Skeletal muscle tissue (tissue), 4 donors: ENCODE measurements at regions not wholly inside any gene's neighbourhood (a gene's known extent, or its start where the extent isn't known, plus 50 kb on each side); places are given as distances from the start of the nearest gene placed in this dataset. TPM values are rescaled to one million over a fixed set of nuclear protein-coding genes. Genes with fewer than 3 reads are reported as not detected.

Experiments
- H3K27ac ChIP-seq: one replicate; pipeline ENCODE4 v1.7.0; 2013; ENCODE audit warnings: mild to moderate bottlenecking, low read depth, low read length, inconsistent platforms
- H3K27me3 ChIP-seq, 3 donors: one replicate each; pipeline ENCODE4 v1.7.0; 2013; ENCODE audit warnings: low read length in 3 of 3; ENCODE audit not compliant: control insufficient read depth in 3 of 3, insufficient read depth in 3 of 3
- H3K36me3 ChIP-seq, 3 donors: one replicate each; pipeline ENCODE4 v1.7.0; 2013; ENCODE audit warnings: low read length in 3 of 3; ENCODE audit not compliant: control insufficient read depth in 3 of 3, insufficient read depth in 3 of 3
- H3K4me1 ChIP-seq, 3 donors: one replicate each; pipeline ENCODE4 v1.7.0; 2013; ENCODE audit warnings: low read length in 3 of 3, mild to moderate bottlenecking in 3 of 3; ENCODE audit not compliant: control insufficient read depth in 3 of 3, insufficient read depth in 3 of 3
- H3K4me3 ChIP-seq, 3 donors: one replicate each; pipeline ENCODE4 v1.7.0; 2013; ENCODE audit warnings: low read length in 3 of 3
- H3K9ac ChIP-seq, 3 donors: one replicate each; pipeline ENCODE4 v1.7.0; 2013; ENCODE audit warnings: low read length in 3 of 3, mild to moderate bottlenecking in 3 of 3, moderate library complexity in 2 of 3, low read depth in 1 of 3
- H3K9me3 ChIP-seq, 3 donors: one replicate each; pipeline ENCODE4 v1.7.0; 2013; ENCODE audit warnings: low read length in 3 of 3; ENCODE audit not compliant: control insufficient read depth in 3 of 3
- small RNA-seq: library from RNA; depleted of rRNA; stranded (forward); fragments of <200 nt; gene quantifications from one replicate; pipeline ENCODE3, GENCODE V24; 2014
- donor health status: Osteomylitis.

- Histone ChIP-seq H3K27ac (no peak overlapping the region), H3K36me3 (no peaks in the 10 kb centered on the region), H3K4me1 (no peaks in the 10 kb centered on the region), H3K9ac (no peak overlapping the region), H3K9me3 (peaks cover 0 to 2% (median 0%) of the 10 kb centered on the region in 3 donors), H3K27me3 (no peaks in the 10 kb centered on the region), H3K4me3 (no peak overlapping the region)
These were observed 65.6 kb upstream of the HTR2A start for GRCh38 chr13:46962281-46962941.

- H3K27ac ChIP-seq: no peak overlapping the region
- no peak overlapping the region for H3K9ac ChIP-seq
- H3K4me1 ChIP-seq: no peaks in the 10 kb centered on the region
- H3K4me3 ChIP-seq: no peak overlapping the region
- peaks cover 0 to 2% (median 0%) of the 10 kb centered on the region in 3 donors for H3K9me3 ChIP-seq
- no peaks in the 10 kb centered on the region for H3K27me3 ChIP-seq
- H3K36me3 ChIP-seq: no peaks in the 10 kb centered on the region
These were observed 64.9 kb upstream of the HTR2A start for GRCh38 chr13:46961719-46962118.

GRCh38 chr13:46953941-46954340 lies 57.1 kb upstream of the HTR2A start:
- H3K27ac ChIP-seq: no peak overlapping the region
- H3K4me1 ChIP-seq: no peaks in the 10 kb centered on the region
- no peaks in the 10 kb centered on the region for H3K36me3 ChIP-seq
- H3K27me3 ChIP-seq: no peaks in the 10 kb centered on the region
- no peak overlapping the region for H3K9ac ChIP-seq
- H3K4me3 ChIP-seq: no peak overlapping the region
- no peaks in the 10 kb centered on the region for H3K9me3 ChIP-seq

GRCh38 chr13:46953331-46953730 lies 56.5 kb upstream of the HTR2A start:
- Histone ChIP-seq H3K9ac (no peak overlapping the region), H3K36me3 (no peaks in the 10 kb centered on the region), H3K27ac (no peak overlapping the region)

GRCh38 chr13:46951516-46951915 lies 54.7 kb upstream of the HTR2A start:
- no peak overlapping the region for H3K4me3 ChIP-seq
- H3K9me3 ChIP-seq: no peaks in the 10 kb centered on the region
- H3K9ac ChIP-seq: no peak overlapping the region
- no peaks in the 10 kb centered on the region for H3K4me1 ChIP-seq
- H3K36me3 ChIP-seq: no peaks in the 10 kb centered on the region
- H3K27ac ChIP-seq: no peak overlapping the region
- no peaks in the 10 kb centered on the region for H3K27me3 ChIP-seq

More at GRCh38 chr13:46953331-46953730, 56.5 kb upstream of the HTR2A start:
- H3K4me3 ChIP-seq: no peak overlapping the region
- H3K9me3 ChIP-seq: no peaks in the 10 kb centered on the region
- H3K4me1 ChIP-seq: no peaks in the 10 kb centered on the region
- H3K27me3 ChIP-seq: no peaks in the 10 kb centered on the region

GRCh38 chr13:46949211-46949610 lies 52.4 kb upstream of the HTR2A start:
- Histone ChIP-seq H3K4me3 (no peak overlapping the region), H3K4me1 (no peaks in the 10 kb centered on the region), H3K9me3 (no peaks in the 10 kb centered on the region), H3K27ac (no peak overlapping the region), H3K36me3 (no peaks in the 10 kb centered on the region), H3K27me3 (no peaks in the 10 kb centered on the region), H3K9ac (no peak overlapping the region)

- H3K9ac ChIP-seq: no peak overlapping the region
- H3K27me3 ChIP-seq: no peaks in the 10 kb centered on the region
- no peak overlapping the region for H3K27ac ChIP-seq
- no peaks in the 10 kb centered on the region for H3K9me3 ChIP-seq
- no peaks in the 10 kb centered on the region for H3K36me3 ChIP-seq
- no peak overlapping the region for H3K4me3 ChIP-seq
- no peaks in the 10 kb centered on the region for H3K4me1 ChIP-seq
These were observed 51.5 kb upstream of the HTR2A start for GRCh38 chr13:46948338-46948737.

- no peak overlapping the region for H3K9ac ChIP-seq
- no peaks in the 10 kb centered on the region for H3K4me1 ChIP-seq
- no peaks in the 10 kb centered on the region for H3K36me3 ChIP-seq
- H3K27me3 ChIP-seq: no peaks in the 10 kb centered on the region
- no peaks in the 10 kb centered on the region for H3K9me3 ChIP-seq
- no peak overlapping the region for H3K4me3 ChIP-seq
- H3K27ac ChIP-seq: no peak overlapping the region
These were observed 50.8 kb upstream of the HTR2A start for GRCh38 chr13:46947425-46948191.

Small RNA genes lying in the stretch of these regions (small RNA-seq; reads per million reads assigned to genes)
- gene GNG5P5 (not detected), gene RN7SL700P (not detected)
